ENCODE measurements at regions not wholly inside any gene's neighbourhood (a gene's known extent, or its start where the extent isn't known, plus 50 kb on each side); places are given as distances from the start of the nearest gene placed in this dataset.

DNA sequence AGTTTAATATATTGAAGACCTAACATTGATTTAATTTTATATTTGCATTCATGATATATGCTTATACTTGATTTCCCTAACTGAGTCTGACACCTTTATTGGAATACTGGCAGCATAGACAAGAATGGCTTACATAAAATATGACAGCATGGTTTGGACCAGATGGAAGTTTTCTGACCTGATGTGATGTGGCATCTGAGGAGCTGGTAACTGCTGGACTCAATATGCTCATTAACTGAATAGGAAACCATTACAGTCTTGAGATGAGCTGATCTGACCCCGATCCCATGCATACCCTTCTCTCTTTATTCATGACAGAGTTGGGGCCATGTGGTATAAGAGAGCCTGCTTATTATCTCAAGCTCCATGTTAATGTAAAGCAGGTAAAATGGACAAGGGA is 604.8 kb upstream of the SEL1L start:
- no peak for DNase-seq (ENCODE audit: low read depth)

- DNase-seq (ENCODE audit: low read depth): no peak
Observed at GRCh38 chr14:82146846-82147245, 613.2 kb upstream of the SEL1L start.

DNA sequence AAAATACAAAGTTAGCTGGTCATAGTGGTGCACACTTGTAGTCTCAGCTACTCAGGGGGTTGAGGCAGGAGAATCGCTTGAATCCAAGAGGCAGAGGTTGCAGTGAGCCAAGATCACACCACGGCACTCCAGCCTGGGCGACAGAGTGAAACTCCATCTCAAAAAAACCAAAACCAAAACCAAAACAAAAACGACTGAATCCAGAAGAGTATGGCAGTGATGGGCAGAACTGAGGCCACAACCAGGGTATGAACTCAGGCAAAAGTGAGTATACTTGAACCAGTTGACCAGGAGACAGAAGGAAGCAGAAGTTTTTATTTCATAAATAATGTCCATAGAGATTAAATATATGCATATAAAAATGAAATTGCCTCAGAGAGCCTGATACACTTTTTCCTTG is 620.0 kb upstream of the SEL1L start:
- no peak for DNase-seq (ENCODE audit: low read depth)

- DNase-seq (ENCODE audit: low read depth): peak; percentile 1
Observed at GRCh38 chr14:82159624-82160023, 626.0 kb upstream of the SEL1L start.

DNA sequence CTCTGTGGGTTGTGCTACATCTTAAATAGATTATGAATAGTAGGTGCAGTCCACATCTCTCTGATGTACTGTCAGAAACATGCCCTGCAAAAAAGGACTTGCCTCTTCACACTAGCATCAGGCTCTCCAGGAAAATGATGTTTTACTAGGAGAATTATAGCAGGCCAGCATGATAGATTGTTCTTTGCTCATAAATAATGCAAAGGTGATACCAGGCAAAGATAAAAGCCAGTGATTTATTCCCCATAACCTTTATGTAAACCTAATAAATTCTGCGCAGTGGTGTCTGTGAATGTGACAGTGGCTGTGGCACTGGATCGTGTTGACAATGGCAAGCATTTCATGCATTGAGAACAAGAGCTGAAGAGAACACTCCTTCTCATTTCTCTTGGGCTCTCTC is 646.5 kb upstream of the SEL1L start:
- no peak for DNase-seq (ENCODE audit: low read depth)

GRCh38 chr14:82182646-82183045 is 649.0 kb upstream of the SEL1L start:
- DNase-seq (ENCODE audit: low read depth): no peak

DNA sequence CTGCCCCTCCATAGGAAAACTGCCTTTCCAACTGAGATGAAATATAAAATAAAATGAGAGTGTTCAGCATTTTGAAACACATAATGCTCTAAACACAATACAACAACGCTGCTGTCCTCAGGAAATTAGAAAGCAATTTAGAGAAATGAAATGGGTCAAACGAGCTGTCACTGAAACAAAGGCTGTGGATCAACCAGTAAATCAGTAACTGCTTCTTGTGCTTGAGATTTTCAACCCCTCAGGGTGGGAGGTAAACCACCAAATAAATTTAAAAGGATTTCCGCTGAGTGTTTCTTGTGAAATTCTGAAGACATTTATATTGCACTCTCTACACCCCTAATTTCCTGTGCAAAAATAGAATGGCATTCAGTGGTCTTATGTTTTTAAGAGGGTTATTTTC is 657.1 kb upstream of the SEL1L start:
- no peak for DNase-seq (ENCODE audit: low read depth)

GRCh38 chr14:82192387-82192786 is 658.7 kb upstream of the SEL1L start:
- no peak for DNase-seq (ENCODE audit: low read depth)

DNA sequence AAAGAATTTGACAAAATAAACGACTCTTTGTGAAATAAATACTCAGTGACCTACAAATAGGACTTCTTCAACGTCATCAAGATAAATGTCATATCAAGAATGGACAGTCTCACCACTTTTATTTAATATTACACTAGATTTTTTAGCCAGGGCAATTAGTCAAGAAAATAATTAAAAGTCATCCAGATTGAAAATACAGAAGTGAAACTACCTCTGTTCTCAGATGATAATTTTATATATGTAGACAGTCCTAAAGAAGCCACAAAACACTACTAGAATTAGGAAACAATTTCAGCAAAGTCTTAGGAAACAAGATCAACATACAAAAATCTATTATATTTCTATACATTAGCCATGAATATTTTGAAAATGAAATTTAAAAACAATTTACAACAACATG is 689.6 kb upstream of the SEL1L start:
- no peak for DNase-seq (ENCODE audit: low read depth)

- DNase-seq (ENCODE audit: low read depth): no peak
Observed at GRCh38 chr14:82224610-82225009, 691.0 kb upstream of the SEL1L start.

DNA sequence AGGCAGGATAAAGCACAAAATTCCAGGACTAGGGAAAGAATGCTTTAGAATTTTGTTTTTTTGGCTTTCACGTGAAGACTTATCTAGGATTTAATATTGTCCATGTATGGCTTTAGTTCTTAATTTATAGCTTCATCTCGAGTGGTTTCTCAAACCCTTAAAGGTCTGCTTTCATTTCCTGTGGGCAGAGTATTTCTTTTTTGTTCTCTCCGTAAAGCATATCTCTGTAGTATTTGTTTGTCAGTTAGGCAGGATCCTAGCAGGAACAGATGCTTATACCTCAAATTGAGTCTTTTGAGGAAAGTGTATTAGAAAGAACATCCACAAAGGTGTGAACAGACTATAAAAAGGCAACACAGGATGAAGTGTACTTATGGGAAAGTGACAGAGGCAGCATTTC is 697.1 kb upstream of the SEL1L start:
- no peak for DNase-seq (ENCODE audit: low read depth)

DNA sequence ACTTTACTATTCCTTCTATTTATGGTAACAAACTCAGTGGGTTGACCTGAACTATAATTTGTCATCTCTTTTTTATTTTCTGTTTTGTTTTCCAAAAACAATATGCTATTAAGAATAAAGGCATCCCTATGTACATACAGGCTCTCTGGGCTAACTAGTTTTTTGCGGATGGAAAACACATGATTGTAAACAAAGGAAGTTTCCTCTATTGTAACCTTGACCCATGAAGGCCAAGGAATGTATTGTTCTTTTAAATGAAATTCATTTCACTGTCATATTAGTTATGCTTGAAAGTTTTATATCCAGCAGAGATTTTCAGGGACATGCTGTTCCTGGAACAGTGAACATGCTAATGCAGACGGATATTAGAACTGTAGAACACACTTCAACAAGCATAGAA is 705.0 kb upstream of the SEL1L start:
- DNase-seq (ENCODE audit: low read depth): no peak

DNA sequence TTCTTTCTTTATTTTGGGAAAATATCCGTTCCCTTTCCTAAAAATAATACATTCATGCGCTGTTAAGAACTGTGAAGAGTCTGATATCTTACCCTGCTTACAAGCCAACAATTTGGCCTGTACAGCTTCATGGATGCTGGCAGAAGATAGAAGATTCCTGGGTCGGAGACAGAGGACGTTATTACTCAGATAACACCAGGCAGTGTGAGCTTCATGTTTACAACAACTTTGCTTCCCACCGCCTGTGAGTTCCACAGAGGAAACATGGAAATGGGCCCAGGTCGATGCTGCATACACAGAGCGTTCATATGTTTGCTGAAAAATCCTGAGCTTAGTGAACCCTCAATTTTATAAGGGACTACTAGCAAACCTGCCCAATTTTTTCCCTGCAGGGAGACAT is 705.6 kb upstream of the SEL1L start:
- DNase-seq (ENCODE audit: low read depth): no peak

- DNase-seq (ENCODE audit: low read depth): no peak
Observed at GRCh38 chr14:82244791-82245190, 711.1 kb upstream of the SEL1L start.

DNA sequence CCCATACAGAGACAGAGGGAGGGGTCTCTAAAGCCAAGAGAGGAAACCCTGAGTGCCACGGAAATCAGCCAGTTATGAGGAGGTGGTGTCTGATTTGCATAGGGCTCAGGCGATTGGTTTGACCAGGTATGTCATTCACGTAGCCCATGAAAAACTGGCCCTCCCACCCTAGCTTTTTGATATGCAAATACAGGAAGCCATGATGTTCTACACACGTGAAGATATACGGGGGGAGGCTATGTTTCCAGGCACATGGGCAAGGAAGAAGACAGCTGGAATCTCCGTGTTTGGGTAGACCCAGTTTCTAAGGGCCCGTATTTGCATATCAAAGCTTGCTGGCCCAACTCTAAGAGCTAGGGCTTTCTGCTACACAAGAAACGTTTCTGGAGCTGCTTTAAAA is 717.8 kb upstream of the SEL1L start:
- DNase-seq (ENCODE audit: low read depth): peak; percentile 39

GRCh38 chr14:82270286-82270685 is 736.6 kb upstream of the SEL1L start:
- no peak for DNase-seq (ENCODE audit: low read depth)

GRCh38 chr14:82298811-82299210 is 765.2 kb upstream of the SEL1L start:
- no peak for DNase-seq (ENCODE audit: low read depth)

GRCh38 chr14:82309199-82309598 is 775.5 kb upstream of the SEL1L start:
- DNase-seq (ENCODE audit: low read depth): no peak

DNA sequence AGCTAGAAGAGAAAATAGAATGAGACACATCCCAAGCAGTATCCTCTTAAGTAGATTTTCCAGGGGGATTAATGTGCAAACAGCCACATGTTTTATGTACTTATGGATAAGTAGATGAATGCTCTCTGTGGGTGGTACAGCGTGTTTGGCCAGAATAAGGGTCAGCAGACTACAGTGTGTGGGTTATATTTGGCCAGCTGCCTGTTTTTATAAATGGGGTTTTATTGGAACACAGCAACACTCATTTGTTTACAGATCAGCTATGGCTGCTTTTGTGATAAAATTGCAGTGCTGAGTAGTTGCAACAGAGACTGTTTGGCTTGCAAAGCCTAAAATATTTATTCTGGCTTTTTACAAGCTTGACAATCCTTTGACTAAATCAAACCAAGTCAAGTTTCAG is 780.2 kb upstream of the SEL1L start:
- DNase-seq (ENCODE audit: low read depth): no peak

GRCh38 chr14:82328442-82328841 is 794.8 kb upstream of the SEL1L start:
- DNase-seq (ENCODE audit: low read depth): no peak

- no peak for DNase-seq (ENCODE audit: low read depth)
Observed at GRCh38 chr14:82341261-82341810, 807.7 kb upstream of the SEL1L start.

- DNase-seq (ENCODE audit: low read depth): no peak
Observed at GRCh38 chr14:82342596-82342995, 808.9 kb upstream of the SEL1L start.

GRCh38 chr14:82345184-82345583 is 811.5 kb upstream of the SEL1L start:
- no peak for DNase-seq (ENCODE audit: low read depth)

- no peak for DNase-seq (ENCODE audit: low read depth)
Observed at GRCh38 chr14:82354126-82354525, 820.5 kb upstream of the SEL1L start.

GRCh38 chr14:82359201-82359600 is 825.5 kb upstream of the SEL1L start:
- no peak for DNase-seq (ENCODE audit: low read depth)

Data from RPMI7951 (cell line).